ENCODE measurements at regions not wholly inside any gene's neighbourhood (a gene's known extent, or its start where the extent isn't known, plus 50 kb on each side); places are given as distances from the start of the nearest gene placed in this dataset.

DNA sequence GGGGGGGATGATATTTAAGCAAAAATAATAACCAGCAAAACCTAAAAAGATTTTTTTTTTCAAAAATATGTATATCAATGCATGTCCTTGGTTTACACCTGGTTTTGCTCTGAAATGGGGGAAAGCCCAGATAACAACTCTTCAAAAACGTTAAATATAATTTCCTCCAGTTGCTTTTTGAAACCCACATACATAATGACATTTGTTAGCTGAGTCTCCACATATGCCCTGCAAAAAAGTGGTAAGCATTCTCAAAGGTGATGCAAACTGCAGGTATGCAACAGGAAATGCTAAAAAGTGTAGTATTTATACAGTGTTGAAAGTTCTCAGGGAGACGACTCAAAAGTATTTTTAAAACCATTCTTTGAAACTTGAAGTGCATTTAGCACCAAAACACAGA, 258.6 kb downstream of the ZEB2 start (continued):
- TF ChIP-seq, protein P1, sequence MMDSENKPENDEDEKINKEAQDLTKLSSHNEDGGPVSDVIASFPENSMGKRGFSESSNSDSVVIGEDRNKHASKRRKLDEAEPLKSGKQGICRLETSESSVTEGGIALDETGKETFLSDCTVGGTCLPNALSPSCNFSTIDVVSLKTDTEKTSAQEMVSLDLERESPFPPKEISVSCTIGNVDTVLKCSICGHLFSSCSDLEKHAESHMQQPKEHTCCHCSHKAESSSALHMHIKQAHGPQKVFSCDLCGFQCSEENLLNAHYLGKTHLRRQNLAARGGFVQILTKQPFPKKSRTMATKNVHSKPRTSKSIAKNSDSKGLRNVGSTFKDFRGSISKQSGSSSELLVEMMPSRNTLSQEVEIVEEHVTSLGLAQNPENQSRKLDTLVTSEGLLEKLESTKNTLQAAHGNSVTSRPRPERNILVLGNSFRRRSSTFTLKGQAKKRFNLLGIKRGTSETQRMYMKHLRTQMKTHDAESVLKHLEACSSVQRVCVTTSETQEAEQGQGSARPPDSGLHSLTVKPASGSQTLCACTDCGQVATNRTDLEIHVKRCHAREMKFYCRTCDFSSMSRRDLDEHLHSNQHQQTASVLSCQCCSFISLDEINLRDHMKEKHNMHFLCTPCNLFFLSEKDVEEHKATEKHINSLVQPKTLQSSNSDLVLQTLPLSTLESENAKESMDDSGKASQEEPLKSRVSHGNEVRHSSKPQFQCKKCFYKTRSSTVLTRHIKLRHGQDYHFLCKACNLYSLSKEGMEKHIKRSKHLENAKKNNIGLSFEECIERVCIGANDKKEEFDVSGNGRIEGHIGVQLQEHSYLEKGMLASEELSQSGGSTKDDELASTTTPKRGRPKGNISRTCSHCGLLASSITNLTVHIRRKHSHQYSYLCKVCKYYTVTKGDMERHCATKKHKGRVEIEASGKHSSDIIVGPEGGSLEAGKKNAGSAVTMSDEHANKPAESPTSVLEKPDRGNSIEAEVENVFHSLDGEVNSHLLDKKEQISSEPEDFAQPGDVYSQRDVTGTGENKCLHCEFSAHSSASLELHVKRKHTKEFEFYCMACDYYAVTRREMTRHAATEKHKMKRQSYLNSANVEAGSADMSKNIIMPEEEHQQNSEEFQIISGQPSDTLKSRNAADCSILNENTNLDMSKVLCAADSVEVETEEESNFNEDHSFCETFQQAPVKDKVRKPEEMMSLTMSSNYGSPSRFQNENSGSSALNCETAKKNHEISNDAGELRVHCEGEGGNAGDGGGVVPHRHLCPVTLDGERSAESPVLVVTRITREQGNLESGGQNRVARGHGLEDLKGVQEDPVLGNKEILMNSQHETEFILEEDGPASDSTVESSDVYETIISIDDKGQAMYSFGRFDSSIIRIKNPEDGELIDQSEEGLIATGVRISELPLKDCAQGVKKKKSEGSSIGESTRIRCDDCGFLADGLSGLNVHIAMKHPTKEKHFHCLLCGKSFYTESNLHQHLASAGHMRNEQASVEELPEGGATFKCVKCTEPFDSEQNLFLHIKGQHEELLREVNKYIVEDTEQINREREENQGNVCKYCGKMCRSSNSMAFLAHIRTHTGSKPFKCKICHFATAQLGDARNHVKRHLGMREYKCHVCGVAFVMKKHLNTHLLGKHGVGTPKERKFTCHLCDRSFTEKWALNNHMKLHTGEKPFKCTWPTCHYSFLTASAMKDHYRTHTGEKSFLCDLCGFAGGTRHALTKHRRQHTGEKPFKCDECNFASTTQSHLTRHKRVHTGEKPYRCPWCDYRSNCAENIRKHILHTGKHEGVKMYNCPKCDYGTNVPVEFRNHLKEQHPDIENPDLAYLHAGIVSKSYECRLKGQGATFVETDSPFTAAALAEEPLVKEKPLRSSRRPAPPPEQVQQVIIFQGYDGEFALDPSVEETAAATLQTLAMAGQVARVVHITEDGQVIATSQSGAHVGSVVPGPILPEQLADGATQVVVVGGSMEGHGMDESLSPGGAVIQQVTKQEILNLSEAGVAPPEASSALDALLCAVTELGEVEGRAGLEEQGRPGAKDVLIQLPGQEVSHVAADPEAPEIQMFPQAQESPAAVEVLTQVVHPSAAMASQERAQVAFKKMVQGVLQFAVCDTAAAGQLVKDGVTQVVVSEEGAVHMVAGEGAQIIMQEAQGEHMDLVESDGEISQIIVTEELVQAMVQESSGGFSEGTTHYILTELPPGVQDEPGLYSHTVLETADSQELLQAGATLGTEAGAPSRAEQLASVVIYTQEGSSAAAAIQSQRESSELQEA (IDR thresholded peaks at IDR 0.05; ENCODE audit: low read depth), result no peak

DNA sequence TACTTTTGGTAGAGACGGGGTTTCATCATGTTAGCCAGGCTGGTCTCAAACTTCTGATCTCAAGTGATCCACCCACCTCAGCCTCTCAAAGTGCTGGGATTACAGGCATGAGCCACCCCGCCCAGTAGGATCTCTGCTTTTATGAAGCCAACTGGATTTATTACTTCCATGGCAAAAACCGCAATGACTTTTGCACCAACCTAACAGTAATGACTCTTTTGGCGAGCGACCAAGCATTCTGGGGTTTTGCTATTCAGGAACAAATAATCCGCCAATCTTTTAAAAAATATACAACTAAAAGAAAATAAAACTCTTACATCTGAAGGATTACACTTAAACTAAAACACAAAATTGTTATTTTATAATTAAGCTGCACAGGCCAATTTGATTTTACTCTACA, 260.6 kb downstream of the ZEB2 start:
- in situ Hi-C loops (cut with MboI), result no loop called here
- intact Hi-C loops (cut with micrococcal nuclease), result no loop called here
- H3K36me3 ChIP-seq (ENCODE audit: control insufficient read depth, insufficient read depth, low read length), result no peaks in the 10 kb centered on the region
- no peak overlapping the region for H3K4me2 ChIP-seq (ENCODE audit: insufficient read depth, low read length)
- no peaks in the 10 kb centered on the region for H4K20me1 ChIP-seq (replicated peaks; ENCODE audit: control insufficient read depth, insufficient read depth, low read length)
- no peak overlapping the region for H3K9ac ChIP-seq (ENCODE audit: insufficient read depth in 1 of 2, low read depth in 2 of 2, low read length in 2 of 2)
- no peak overlapping the region for H3K4me3 ChIP-seq
- WGBS (ENCODE audit: insufficient coverage, low coverage, missing lambda C conversion rate), result 87% methylated on average over 6 of the region's 6 CpGs
- no peak for ATAC-seq
- CTCF ChIA-PET (ENCODE audit: low intra/inter-chr PET ratio), result no interaction called here
- no peak for DNase-seq (ENCODE audit: extremely low read depth in 1 of 4, low spot score in 3 of 4)
- no peak overlapping the region for H2AFZ ChIP-seq (ENCODE audit: low read depth, low read length)
- no peaks in the 10 kb centered on the region for H3K79me2 ChIP-seq (ENCODE audit: control insufficient read depth, insufficient read depth, low read length)
- no TSS peak for BruUV-seq (replicated peaks)
- H3K9me1 ChIP-seq (ENCODE audit: control insufficient read depth, insufficient read depth, low read length), result no peaks in the 10 kb centered on the region
- H3K27ac ChIP-seq (ENCODE audit: extremely low read depth, low read depth, low read length), result no peak overlapping the region
- H3K27me3 ChIP-seq (ENCODE audit: control insufficient read depth in 2 of 2, insufficient read depth in 2 of 2, low read length in 2 of 2), result no peaks in the 10 kb centered on the region
- FAIRE-seq, result no peak
- POLR2A ChIA-PET, result no interaction called here
- H3K4me1 ChIP-seq (replicated peaks in 1 of 2; ENCODE audit: control insufficient read depth in 2 of 2, insufficient read depth in 2 of 2, low read length in 2 of 2), result no peaks in the 10 kb centered on the region
- H3K9me3 ChIP-seq (replicated peaks; ENCODE audit: control insufficient read depth, insufficient read depth, low read depth, low read length), result peaks cover 11% of the 10 kb centered on the region; the same call in 1 of the 2 replicates
- TF ChIP-seq, protein P2, sequence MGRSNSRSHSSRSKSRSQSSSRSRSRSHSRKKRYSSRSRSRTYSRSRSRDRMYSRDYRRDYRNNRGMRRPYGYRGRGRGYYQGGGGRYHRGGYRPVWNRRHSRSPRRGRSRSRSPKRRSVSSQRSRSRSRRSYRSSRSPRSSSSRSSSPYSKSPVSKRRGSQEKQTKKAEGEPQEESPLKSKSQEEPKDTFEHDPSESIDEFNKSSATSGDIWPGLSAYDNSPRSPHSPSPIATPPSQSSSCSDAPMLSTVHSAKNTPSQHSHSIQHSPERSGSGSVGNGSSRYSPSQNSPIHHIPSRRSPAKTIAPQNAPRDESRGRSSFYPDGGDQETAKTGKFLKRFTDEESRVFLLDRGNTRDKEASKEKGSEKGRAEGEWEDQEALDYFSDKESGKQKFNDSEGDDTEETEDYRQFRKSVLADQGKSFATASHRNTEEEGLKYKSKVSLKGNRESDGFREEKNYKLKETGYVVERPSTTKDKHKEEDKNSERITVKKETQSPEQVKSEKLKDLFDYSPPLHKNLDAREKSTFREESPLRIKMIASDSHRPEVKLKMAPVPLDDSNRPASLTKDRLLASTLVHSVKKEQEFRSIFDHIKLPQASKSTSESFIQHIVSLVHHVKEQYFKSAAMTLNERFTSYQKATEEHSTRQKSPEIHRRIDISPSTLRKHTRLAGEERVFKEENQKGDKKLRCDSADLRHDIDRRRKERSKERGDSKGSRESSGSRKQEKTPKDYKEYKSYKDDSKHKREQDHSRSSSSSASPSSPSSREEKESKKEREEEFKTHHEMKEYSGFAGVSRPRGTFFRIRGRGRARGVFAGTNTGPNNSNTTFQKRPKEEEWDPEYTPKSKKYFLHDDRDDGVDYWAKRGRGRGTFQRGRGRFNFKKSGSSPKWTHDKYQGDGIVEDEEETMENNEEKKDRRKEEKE (IDR thresholded peaks at IDR 0.05; ENCODE audit: borderline replicate concordance in 1 of 2, control insufficient read depth in 1 of 2, low read depth in 2 of 2, low read length in 1 of 2), result no peak
- TF ChIP-seq SAFB2 (IDR thresholded peaks at IDR 0.05; ENCODE audit: borderline replicate concordance, low read depth, low read length, severe bottlenecking) (no peak), ZBTB5 (IDR thresholded peaks at IDR 0.05) (no peak), CBFA2T3 (IDR thresholded peaks at IDR 0.05) (no peak), CREBBP (IDR thresholded peaks at IDR 0.05; ENCODE audit: low read depth, low read length) (no peak)
